ENCODE measurements at regions not wholly inside any gene's neighbourhood (a gene's known extent, or its start where the extent isn't known, plus 50 kb on each side); places are given as distances from the start of the nearest gene placed in this dataset.

GRCh38 chr12:111270774-111271173 is 98.1 kb downstream of the PHETA1 start (continued):
- TF ChIP-seq ZNF462 (CRISPR knock-in tag; IDR thresholded peaks at IDR 0.05): no peak
- TF ChIP-seq POLR2AphosphoS5 (IDR thresholded peaks at IDR 0.05; ENCODE audit: low read depth): no peak
- TF ChIP-seq EZH2 (IDR thresholded peaks at IDR 0.05; ENCODE audit: low read depth, unreplicated experiment): no peak
- TF ChIP-seq, protein P1, sequence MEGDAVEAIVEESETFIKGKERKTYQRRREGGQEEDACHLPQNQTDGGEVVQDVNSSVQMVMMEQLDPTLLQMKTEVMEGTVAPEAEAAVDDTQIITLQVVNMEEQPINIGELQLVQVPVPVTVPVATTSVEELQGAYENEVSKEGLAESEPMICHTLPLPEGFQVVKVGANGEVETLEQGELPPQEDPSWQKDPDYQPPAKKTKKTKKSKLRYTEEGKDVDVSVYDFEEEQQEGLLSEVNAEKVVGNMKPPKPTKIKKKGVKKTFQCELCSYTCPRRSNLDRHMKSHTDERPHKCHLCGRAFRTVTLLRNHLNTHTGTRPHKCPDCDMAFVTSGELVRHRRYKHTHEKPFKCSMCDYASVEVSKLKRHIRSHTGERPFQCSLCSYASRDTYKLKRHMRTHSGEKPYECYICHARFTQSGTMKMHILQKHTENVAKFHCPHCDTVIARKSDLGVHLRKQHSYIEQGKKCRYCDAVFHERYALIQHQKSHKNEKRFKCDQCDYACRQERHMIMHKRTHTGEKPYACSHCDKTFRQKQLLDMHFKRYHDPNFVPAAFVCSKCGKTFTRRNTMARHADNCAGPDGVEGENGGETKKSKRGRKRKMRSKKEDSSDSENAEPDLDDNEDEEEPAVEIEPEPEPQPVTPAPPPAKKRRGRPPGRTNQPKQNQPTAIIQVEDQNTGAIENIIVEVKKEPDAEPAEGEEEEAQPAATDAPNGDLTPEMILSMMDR (conservative IDR thresholded peaks at IDR 0.05; ENCODE audit: low read depth in 2 of 2): no peak

GRCh38 chr12:111270239-111270638 is 98.7 kb downstream of the PHETA1 start:
- H3K27ac ChIP-seq (ENCODE audit: low read depth): no peak overlapping the region
- DNase-seq (ENCODE audit: low spot score) (no peak), ATAC-seq (no peak)
- no peaks in the 10 kb centered on the region for H3K27me3 ChIP-seq (ENCODE audit: insufficient read depth)
- Mint-ChIP-seq H3K27ac (no peak overlapping the region), H3K4me1 (peaks cover 3% of the 10 kb centered on the region), H3K9me3 (no peaks in the 10 kb centered on the region), H3K36me3 (ENCODE audit: low read depth) (no peaks in the 10 kb centered on the region), H3K27me3 (ENCODE audit: insufficient read depth, low read depth, poor library complexity) (peaks cover 3% of the 10 kb centered on the region), H3K4me3 (no peak overlapping the region)
- H3K9me2 ChIP-seq (ENCODE audit: insufficient read depth): no peaks in the 10 kb centered on the region
- H3F3A ChIP-seq (replicated peaks; ENCODE audit: low read depth): no peaks in the 10 kb centered on the region
- H2AFZ ChIP-seq: no peak overlapping the region
- H4K20me1 ChIP-seq (replicated peaks; ENCODE audit: insufficient read depth): no peaks in the 10 kb centered on the region; the same call in 1 of the 2 replicates
- H3K4me3 ChIP-seq: no peak overlapping the region
- H3K4me2 ChIP-seq: no peak overlapping the region
- no peaks in the 10 kb centered on the region for H3K36me3 ChIP-seq (ENCODE audit: insufficient read depth)
- H3K4me1 ChIP-seq (ENCODE audit: insufficient read depth): no peaks in the 10 kb centered on the region
- no peaks in the 10 kb centered on the region for H3K79me2 ChIP-seq (replicated peaks; ENCODE audit: insufficient read depth)
- TF ChIP-seq NANOG (IDR thresholded peaks at IDR 0.05; ENCODE audit: borderline replicate concordance) (no peak), POLR2AphosphoS5 (IDR thresholded peaks at IDR 0.05; ENCODE audit: low read depth) (no peak), CREB1 (CRISPR knock-in tag; IDR thresholded peaks at IDR 0.05; ENCODE audit: low read depth) (no peak), EZH2 (IDR thresholded peaks at IDR 0.05; ENCODE audit: low read depth, unreplicated experiment) (no peak), ZNF331 (CRISPR knock-in tag; IDR thresholded peaks at IDR 0.05; ENCODE audit: low read depth) (no peak)
- TF ChIP-seq, protein P1 (conservative IDR thresholded peaks at IDR 0.05; ENCODE audit: low read depth in 2 of 2): no peak
